H1 (cell line): ENCODE measurements at regions not wholly inside any gene's neighbourhood (a gene's known extent, or its start where the extent isn't known, plus 50 kb on each side); places are given as distances from the start of the nearest gene placed in this dataset. TPM values are rescaled to one million over a fixed set of nuclear protein-coding genes. Genes with fewer than 3 reads are reported as not detected.

ENCODE experiments used
- NRF1 ChIP-seq: IDR thresholded peaks from 2 replicates; pipeline ENCODE4 v1.6.1; 2011; ENCODE audit warnings: mild to moderate bottlenecking, low read depth, low read length, improper control_type of control experiment
- RFX5 ChIP-seq: IDR thresholded peaks from 2 replicates; pipeline ENCODE4 v1.6.1; 2011; ENCODE audit warnings: low read depth, low read length, improper control_type of control experiment, borderline replicate concordance
- small RNA-seq: library from polyadenylated mRNA; stranded (forward); fragments of <200 nt; extraction: miRNeasy Mini kit (QIAGEN cat#:217004); gene quantifications from one replicate; pipeline ENCODE3, GENCODE V24; 2013; ENCODE audit not compliant: insufficient read depth

- TF ChIP-seq NRF1 (no peak), RFX5 (no peak)
Measured at GRCh38 chr12:124365726-124366430, 71.0 kb downstream of the RFLNA start (continued).

Small RNAs in the stretch of these regions (small RNA-seq; reads per million reads assigned to genes)
- not detected for gene AC073916.1
